ENCODE measurements at regions not wholly inside any gene's neighbourhood (a gene's known extent, or its start where the extent isn't known, plus 50 kb on each side); places are given as distances from the start of the nearest gene placed in this dataset.

GRCh38 chr15:46672041-46672440 lies 1037.2 kb downstream of the SQOR start:
- in situ Hi-C loops (cut with HindIII; ENCODE audit: low sequenced_read_pairs): no loop called here

GRCh38 chr15:46676233-46677206 lies 1040.8 kb upstream of the SEMA6D start:
- no peak for DNase-seq (ENCODE audit: low read depth, low spot score)
- in situ Hi-C loops (cut with HindIII; ENCODE audit: low sequenced_read_pairs): no loop called here
- H3K4me3 ChIP-seq (ENCODE audit: low read depth, low read length): no peak overlapping the region
- TF ChIP-seq CTCF (IDR thresholded peaks at IDR 0.05; ENCODE audit: low read depth, low read length): no peak

More at GRCh38 chr15:46672041-46672440, 1037.2 kb downstream of the SQOR start:
- no peak for TF ChIP-seq CTCF (IDR thresholded peaks at IDR 0.05; ENCODE audit: low read depth, low read length)
- DNase-seq (ENCODE audit: low read depth, low spot score): no peak
- H3K4me3 ChIP-seq (ENCODE audit: low read depth, low read length): no peak overlapping the region

- no peak for TF ChIP-seq CTCF (IDR thresholded peaks at IDR 0.05; ENCODE audit: low read depth, low read length)
- in situ Hi-C loops (cut with HindIII; ENCODE audit: low sequenced_read_pairs): no loop called here
- no peak overlapping the region for H3K4me3 ChIP-seq (ENCODE audit: low read depth, low read length)
- DNase-seq (ENCODE audit: low read depth, low spot score): no peak
These were observed 1039.8 kb upstream of the SEMA6D start for GRCh38 chr15:46677491-46677890.

- DNase-seq (ENCODE audit: low read depth, low spot score): no peak
- TF ChIP-seq CTCF (IDR thresholded peaks at IDR 0.05; ENCODE audit: low read depth, low read length): no peak
- H3K4me3 ChIP-seq (ENCODE audit: low read depth, low read length): no peak overlapping the region
- in situ Hi-C loops (cut with HindIII; ENCODE audit: low sequenced_read_pairs): no loop called here
These were observed 1035.4 kb upstream of the SEMA6D start for GRCh38 chr15:46681901-46682300.

GRCh38 chr15:46682969-46683791 lies 1034.1 kb upstream of the SEMA6D start:
- no peak for TF ChIP-seq CTCF (IDR thresholded peaks at IDR 0.05; ENCODE audit: low read depth, low read length)
- no peak overlapping the region for H3K4me3 ChIP-seq (ENCODE audit: low read depth, low read length)
- in situ Hi-C loops (cut with HindIII; ENCODE audit: low sequenced_read_pairs): no loop called here
- DNase-seq (ENCODE audit: low read depth, low spot score): no peak

- H3K4me3 ChIP-seq (ENCODE audit: low read depth, low read length): no peak overlapping the region
- in situ Hi-C loops (cut with HindIII; ENCODE audit: low sequenced_read_pairs): no loop called here
- TF ChIP-seq CTCF (IDR thresholded peaks at IDR 0.05; ENCODE audit: low read depth, low read length): no peak
- no peak for DNase-seq (ENCODE audit: low read depth, low spot score)
These were observed 1032.2 kb upstream of the SEMA6D start for GRCh38 chr15:46685096-46685495.
